ENCODE measurements at regions not wholly inside any gene's neighbourhood (a gene's known extent, or its start where the extent isn't known, plus 50 kb on each side); places are given as distances from the start of the nearest gene placed in this dataset.

DNA sequence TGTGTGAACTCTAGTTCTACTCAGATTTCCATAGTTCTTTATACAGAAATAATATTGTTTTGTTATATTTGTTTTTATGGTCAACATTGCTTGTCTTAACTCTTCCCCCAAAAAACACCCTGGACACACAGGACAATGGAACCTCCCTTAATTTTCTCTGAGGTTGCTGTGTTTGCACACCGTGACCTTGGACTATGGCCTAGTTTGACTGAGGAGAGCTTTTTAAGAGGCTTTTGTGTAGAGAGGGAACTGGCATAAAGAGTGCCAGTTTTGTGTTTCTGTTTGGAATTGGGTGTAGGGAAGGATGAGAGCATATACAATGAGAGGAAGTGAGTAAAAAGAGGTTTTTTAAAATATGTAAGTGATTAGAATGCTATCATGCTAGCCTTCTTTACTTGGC lies 101.1 kb upstream of the MEF2C start:
- DNase-seq = no peak

DNA sequence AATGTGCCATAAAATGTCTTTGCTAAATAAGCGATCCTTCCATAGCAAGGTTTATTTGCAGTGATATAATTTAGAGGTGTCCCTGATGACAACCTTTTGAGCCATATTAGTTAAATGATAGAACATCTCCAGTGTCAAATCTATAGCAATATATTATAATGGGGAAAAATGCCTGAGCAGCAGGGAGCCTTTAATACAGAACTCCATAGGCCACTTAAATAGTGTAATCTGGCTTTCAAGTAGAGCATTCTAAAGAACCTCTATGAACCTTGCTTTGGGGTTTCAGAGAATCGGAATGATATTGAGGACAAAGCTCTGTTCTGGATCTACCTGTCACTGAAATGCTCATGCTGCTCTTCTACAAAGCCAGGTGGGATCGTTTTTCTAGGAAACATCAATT lies 96.7 kb upstream of the MEF2C start:
- no peak for DNase-seq

GRCh38 chr5:88979244-88979643 lies 96.3 kb upstream of the MEF2C start:
- DNase-seq = no peak

DNA sequence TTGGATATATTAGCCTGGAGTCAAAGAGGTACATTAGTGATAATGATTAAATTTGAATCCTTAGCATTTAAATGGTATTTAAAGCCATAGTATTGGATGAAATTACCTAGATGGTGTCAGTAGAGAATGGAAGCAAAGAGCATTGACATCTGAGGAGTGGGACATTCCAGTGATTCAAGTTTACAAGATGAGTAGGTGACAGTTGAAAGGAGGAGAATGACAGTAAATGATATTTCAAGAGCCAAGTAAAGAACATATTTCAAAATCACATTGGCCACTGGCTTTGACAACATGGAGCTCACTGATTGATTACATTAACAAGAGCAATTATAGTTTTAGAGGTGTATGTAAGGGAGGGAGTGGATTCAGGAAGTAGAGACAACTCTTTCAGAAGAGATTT lies 93.9 kb upstream of the MEF2C start:
- DNase-seq = no peak

GRCh38 chr5:88967633-88968585 lies 84.9 kb upstream of the MEF2C start:
- no peak for DNase-seq

DNA sequence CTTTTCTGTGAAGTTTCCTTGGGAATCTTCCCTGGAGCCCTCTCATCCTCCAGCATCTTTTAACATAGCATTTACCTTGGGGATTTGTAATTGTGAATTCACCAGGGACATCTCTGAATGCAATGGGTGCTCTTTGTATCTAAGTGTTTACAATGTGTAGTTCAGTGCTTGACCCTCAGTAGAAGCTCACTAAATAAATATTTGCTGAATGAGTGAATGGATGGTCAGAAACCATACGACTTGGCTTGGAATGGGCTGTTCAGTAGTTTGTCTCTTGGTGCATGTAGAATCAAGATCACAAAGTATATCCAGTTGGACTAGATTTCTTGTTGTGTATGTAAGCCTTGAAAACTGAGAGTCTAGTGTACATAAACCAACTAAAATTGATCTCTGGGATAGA lies 81.8 kb upstream of the MEF2C start:
- no peak for DNase-seq

DNA sequence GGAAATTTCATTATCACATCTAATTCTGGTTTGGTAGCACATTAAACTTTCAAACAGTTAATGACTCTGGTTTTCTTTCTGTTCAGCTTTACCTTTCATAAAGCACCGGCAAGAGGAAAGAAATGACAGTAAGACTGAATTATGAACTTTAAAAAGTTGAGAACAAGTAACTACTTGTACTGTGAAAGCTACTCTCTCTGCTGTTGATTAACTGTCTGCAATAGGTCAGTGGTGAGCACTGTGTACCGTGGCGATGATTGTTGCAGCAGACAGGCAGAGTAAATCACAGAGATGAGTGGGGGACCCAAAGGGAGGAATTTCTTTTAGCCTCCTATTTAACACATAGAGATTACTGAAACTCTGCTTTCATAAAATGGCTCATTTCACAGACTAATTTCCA lies 74.0 kb upstream of the MEF2C start:
- no peak for DNase-seq

- no peak for DNase-seq
Measured at GRCh38 chr5:88956416-88956815, 73.4 kb upstream of the MEF2C start.

DNA sequence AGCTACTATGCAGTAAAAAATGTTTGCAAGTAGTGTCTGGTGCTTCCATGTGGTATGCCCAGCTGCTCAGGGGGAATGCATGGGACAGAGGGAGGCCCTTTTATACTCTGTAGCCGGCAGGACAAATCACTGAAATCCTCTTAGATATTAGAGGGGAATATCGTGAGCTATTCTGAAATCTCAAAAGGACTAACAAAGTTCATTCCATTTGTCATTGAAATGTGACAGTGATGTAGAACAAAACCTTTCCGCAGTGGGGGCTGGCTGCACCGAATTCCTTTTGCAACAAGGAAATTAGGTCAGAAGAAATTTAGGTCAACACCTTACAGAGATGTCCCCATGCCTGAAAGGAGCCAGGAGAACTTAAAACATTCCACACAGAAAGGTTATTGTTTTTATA lies 72.4 kb upstream of the MEF2C start:
- DNase-seq = no peak

- DNase-seq = no peak
Measured at GRCh38 chr5:88954511-88954910, 71.5 kb upstream of the MEF2C start.

DNA sequence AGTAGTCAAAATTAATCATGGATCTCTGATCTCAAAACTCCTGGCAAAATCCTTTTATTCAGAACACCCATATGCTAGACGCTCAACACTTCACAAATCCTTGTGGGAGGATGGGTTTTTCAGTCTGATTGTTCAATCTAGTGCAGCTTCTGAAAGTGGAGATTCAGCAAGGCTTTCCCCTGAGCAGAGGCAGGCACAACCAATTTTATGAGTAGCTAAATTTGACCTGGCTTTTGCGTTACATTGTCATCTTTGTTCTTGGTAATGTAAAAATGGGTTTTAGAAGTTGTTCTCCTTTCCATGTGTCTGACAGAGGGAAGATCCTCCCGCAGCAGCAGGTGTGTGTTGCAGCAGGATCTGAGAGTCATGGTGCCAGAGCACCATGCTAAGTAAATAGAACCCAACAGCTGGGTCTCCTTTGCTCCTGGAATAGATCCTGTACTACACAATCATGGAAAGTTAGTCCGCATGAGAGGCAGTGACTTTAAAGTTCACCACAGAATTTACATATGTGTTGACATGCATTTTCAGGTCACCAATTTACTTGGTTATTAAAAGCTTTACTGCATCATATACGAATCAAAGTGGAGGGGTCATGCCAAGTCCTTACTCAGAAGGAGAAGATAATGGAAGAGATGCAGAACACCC lies 70.1 kb upstream of the MEF2C start:
- DNase-seq = no peak

- DNase-seq = no peak
Measured at GRCh38 chr5:88952344-88952743, 69.4 kb upstream of the MEF2C start.

DNA sequence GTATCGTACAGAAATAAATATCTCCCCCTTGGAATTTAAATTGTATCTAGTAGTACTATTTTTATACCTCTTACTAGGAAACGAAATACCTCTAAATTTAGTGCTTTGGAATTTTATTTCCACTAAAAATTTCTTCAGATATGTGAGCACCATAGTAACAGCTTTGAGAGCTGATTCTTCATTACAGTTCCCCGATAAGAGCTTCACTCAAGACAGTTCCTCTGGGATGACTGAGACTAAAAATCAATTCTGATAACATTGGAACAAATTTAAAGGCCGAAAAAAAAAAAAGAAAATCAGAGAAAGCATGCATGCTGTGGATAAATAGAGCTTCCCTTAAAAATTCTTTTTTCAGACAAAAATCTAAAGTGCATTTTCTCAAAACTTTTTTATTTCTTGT lies 68.5 kb upstream of the MEF2C start:
- no peak for DNase-seq

GRCh38 chr5:88948746-88949600 lies 66.0 kb upstream of the MEF2C start:
- no peak for DNase-seq

DNA sequence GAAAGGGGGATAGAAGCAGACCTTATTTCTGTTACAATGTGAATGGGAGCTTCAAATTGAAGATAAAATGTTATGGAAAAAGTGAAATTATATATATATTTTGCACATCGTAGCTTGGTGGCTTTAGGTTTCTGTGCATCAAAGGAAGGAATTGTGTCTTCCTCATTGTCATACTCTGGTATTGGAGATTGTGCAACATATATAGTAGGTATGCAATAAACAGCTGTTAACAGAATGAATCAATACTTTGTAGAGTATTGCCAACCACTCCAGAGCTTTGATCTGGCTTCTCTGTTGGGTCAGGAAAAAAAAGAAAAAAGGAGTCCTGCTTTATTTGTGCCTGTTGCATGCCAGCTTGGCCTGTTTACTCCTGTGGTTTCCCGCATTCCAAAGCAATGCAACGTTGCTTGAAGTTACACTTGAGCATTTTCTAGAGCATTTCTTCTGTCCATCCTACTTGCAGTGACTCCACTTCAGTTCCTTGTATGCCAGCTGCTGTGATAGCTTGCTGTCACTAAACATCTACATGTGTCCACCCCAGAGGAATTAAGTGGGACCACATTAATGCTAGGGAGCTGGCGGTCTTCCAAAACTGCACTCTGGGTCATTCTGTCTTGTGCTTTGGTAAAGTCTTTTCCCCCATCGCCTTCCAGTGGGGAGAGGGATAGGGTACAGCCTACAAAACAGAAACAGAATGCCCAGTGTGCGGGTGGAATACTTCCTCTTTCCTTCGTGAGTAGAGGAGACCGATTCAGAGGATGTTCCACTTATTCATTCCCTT lies 62.0 kb upstream of the MEF2C start:
- no peak for DNase-seq

- no peak for DNase-seq
Measured at GRCh38 chr5:88941581-88941980, 58.6 kb upstream of the MEF2C start.

- no peak for DNase-seq
Measured at GRCh38 chr5:88940713-88941112, 57.7 kb upstream of the MEF2C start.

- DNase-seq = no peak
Measured at GRCh38 chr5:88939300-88939699, 56.3 kb upstream of the MEF2C start.

- DNase-seq = no peak
Measured at GRCh38 chr5:88938488-88938887, 55.5 kb upstream of the MEF2C start.

DNA sequence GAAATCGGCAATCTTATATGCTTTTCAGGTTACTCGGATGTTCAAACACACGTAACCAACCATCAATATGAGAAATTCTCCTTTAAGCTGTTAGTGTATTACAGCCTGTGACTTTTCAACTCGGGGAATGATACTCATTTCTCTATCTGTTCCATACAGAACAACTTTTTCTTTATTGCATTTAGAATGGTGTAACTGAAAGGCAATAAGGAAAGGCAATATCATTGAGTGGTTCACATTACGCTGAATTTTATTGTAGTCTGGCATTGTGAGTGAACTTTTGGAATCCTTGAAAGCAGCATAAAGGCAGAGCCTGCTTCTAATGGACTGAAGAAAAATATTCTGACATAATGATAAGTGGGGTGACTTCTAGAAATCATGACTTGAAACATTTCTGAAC lies 54.4 kb upstream of the MEF2C start:
- no peak for DNase-seq

DNA sequence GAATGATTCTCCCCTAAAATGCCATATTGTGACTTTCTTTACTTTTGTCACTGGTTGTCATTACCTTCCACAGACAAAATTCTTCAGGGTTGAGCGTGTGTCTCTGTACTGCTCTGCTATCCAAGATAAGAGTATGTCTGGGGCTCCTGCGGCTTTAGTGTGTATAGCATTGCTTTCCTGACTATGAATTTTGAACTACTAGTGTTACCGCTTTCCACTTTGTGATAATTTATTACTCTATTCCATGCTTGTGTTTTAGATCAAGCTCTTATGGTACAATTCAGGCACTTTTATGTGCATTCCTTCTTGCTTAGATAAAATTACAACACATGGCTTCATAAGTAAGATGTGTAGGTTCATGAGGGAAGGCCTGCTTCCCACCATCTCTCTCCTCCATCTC lies 51.5 kb upstream of the MEF2C start:
- no peak for DNase-seq

Measured in CD4-positive, alpha-beta T cell treated with Interleukin-12 subunit alpha and Interleukin-12 subunit beta, for 1 hour (primary cell).